Prostate gland (tissue), 2 donors: ENCODE measurements at regions not wholly inside any gene's neighbourhood (a gene's known extent, or its start where the extent isn't known, plus 50 kb on each side); places are given as distances from the start of the nearest gene placed in this dataset.

Source experiments
- CTCF ChIP-seq, 4 experiments: fragments of 200-600 bp in 2 of 4; fragments of 450-650 bp in 2 of 4; sonication (generic) in 2 of 4; IDR thresholded peaks; 1 replicate in 3 of 4; 2 replicates in 1 of 4; pipeline ENCODE4 v1.5.1; 2016 to 2019; ENCODE audit warnings: antibody characterized with exemption in 4 of 4, mild to moderate bottlenecking in 2 of 4, moderate library complexity in 2 of 4
- POLR2A ChIP-seq: fragments of 450-650 bp; IDR thresholded peaks from one replicate; pipeline ENCODE4 v1.6.1; 2016; ENCODE audit warnings: antibody characterized with exemption, mild to moderate bottlenecking
- POLR2AphosphoS5 ChIP-seq: sonication (generic); formaldehyde crosslinking; IDR thresholded peaks from one replicate; pipeline ENCODE4 v1.6.1; 2017; ENCODE audit warnings: antibody characterized with exemption

GRCh38 chr17:34827008-34827407, 134.3 kb downstream of the CCT6B start:
- TF ChIP-seq CTCF (IDR thresholded peaks at IDR 0.05) (no peak), POLR2AphosphoS5 (no peak), POLR2A (no peak)
